NCI-H1417 (cell line): ENCODE measurements at regions not wholly inside any gene's neighbourhood (a gene's known extent, or its start where the extent isn't known, plus 50 kb on each side); places are given as distances from the start of the nearest gene placed in this dataset.
A peak's percentile ranks its signal among the peaks of the same experiment; 100 is the strongest.

Source experiments
- DNase-seq, 3 experiments: peaks; one replicate each; lab custom pipeline; 2025; lab: John Stamatoyannopoulos, UW

- peak; percentile 49 to 80 (median 61) for DNase-seq
Observed at GRCh38 chrX:16445166-16445752, 204.7 kb upstream of the S100G start.

DNA sequence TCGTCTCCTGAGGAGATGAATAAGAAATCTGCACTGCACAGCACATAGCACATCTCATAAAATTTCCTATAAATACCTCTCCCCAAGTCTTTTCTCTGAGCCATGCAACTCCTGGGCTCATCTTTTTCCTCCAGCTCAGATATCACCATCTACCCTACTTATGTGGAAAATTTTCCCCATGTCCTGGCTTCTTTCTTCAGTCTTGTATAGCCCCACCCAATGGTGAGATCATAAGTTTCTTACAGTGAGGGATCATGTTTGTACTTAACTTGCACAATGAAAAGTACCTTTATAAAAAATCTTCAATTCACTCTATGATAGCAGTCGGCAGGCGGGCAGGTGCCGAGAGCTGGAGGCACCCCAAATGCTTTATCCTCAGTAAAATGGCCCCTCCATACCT lies 198.6 kb upstream of the S100G start:
- no peak for DNase-seq

GRCh38 chrX:16454926-16455325 lies 195.0 kb upstream of the S100G start:
- no peak for DNase-seq

DNA sequence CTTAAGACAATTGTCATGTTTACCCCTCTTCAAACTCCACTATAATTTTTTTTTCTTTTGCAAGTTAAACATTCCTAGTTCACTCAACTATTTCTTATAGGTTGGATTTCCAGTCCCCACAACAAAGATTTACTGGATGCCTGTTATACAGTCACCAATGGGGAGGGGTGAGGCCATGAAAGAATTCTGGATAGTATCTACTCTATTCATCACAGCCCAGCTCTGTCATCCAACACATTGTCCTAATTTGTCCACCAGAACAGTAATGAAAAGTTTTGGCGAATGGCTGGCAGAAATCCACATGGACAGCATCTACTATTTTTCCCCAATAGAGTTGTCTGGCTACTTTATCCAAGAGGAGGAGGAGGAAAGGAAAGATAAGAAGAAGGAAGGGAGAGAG lies 192.7 kb upstream of the S100G start:
- no peak for DNase-seq

DNA sequence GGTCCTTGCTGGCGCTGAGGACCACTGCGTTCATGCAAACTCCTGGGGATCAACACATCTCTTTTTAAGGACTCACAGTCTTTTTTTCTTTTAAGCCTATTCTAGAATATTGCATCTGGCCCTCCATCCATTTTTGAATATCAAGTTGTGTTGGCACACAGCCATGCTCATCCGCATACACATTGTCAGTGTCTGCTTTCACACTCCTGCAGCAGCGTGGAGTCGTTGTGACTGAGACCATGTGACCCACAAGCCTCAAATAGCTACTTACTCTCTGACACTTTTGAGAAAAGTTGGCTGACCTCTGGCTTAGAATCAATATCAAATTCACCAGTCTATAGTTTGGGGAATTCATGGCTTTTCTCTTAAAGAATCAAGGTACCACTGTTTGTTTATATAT lies 191.8 kb upstream of the S100G start:
- no peak for DNase-seq

DNA sequence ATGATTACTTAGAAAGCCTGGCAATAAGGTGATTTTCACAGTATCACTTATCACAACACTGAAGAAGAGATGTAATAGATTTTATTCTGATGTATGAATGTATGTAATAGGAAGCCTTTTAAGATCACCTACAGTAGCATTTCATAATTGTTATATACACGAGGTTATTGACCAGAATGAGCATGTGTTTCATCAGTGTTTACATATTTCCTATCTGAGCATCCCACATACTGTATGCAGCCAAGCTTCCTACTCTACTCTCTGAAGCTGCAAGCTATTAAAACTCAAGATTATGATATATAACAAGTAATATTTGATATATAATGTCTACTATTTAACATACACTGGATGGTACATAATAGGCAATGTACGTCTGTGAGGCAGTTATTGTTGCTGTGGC lies 190.9 kb upstream of the S100G start:
- DNase-seq = no peak

DNA sequence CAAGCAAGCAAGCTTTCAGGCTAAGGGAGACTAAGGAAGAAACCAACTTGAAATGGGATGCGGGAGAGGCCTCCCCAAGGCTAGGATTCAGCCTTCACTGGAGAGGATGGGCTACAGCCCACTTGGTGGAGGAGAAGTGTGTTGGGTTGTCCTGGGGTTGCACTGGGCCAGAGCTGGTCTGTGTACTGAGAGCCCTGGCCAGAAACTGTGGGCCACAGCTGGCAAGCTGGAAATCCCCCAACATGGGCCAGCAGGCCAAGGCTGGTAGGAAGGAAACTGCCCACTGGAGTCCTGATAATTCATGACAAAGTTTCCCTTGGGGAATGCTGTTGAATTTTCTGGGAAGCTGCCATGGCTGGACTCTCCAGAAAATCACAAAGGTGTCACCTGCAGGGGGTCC lies 188.0 kb upstream of the S100G start:
- DNase-seq = no peak

DNA sequence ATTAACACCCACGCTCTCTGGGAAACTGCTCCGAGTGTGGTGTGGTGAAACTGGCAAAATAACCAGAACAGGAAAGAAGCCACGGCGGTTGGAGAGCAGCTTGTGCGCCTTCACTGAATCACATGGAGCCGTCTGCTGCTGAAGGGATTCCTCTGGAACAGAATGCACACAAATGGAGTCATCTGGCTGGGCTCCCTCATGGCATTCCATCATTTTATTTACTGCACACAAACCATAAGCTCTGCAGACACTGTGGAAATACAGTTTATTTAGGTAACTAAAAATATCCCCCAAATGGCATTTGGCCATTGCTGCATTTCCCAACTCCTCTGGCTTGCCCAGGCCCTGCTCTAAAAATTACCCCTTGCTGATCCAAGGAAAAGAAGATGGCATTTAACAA lies 187.0 kb upstream of the S100G start:
- no peak for DNase-seq

GRCh38 chrX:16464369-16464768 lies 185.6 kb upstream of the S100G start:
- DNase-seq = no peak

DNA sequence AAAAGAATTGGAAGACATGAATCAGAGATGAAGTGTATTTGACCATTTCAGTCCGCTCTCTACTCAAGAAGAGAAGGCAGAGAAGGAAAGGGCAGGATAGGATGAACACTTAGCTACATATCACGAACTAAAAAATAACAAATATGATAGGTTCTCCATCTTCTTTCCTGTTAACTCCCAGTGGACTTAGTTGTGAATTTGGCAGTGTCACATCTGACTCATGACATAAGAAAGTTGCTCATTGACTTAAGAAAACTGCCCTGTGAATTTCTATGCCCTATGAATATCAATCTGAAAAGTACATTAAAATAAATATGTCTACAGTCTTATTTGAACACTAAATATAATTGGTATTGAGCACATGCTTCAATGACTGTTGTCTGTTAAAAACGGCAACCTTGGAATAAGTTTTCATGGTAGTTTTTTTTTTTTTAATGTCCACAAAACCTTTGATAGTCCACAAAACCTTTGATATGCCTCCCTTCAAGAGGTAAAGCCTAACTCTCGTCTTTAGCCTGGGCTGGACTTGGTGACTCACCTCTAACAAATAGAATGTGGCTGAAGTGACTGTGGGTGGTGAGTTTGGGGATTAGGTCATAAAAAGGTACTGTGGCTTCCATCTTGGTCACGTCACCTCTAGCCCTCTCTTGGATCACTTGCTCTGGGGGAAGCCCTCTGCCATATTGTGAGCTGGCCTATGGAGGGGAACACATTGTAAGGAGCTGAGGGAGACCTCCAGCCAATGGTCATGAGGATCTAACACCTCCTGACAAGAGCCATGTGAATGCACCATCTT lies 184.7 kb upstream of the S100G start:
- DNase-seq = no peak

- DNase-seq = no peak
Observed at GRCh38 chrX:16466640-16467432, 183.1 kb upstream of the S100G start.

GRCh38 chrX:16469870-16470269 lies 180.1 kb upstream of the S100G start:
- no peak for DNase-seq

GRCh38 chrX:16472345-16472744 lies 177.6 kb upstream of the S100G start:
- no peak for DNase-seq

DNA sequence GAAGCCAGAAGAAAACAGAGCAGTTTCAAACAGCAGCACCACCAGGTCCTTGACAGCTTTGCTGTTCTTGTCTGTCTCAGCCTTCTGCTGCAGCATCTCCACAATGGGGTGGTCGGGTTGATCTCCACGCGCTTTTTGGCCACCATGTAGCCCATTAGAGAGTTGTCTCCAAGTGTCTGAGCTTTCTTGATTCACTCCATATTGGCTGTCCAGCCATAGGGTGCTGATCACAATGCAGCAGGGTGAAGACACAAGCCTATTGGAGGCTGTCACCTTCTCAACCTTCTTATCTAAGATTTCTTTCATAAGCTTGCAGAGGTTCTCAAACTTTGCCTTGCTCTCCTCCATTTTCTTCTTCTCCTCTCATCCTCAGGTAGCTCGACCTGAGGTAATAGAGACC lies 175.4 kb upstream of the S100G start:
- no peak for DNase-seq

DNA sequence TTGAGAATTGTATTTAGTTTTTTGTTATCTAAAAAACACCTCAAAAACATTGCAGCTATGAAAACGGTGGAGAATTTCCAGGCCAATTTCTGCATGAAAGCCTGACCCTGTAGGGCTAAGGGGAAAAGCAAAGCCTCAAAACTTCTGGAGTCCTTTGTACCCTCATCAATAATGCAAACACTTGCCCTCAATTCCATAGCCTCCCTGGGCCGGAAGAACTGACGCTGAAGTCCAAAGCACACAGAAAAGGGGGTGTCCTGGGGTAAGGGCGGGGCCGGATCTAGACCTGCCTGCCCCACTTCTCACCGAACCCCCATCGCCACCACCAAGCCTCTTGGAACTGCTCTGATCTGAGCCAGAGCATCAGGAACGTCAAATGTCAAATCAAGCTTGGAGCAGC lies 173.9 kb upstream of the S100G start:
- DNase-seq = no peak

- no peak for DNase-seq
Observed at GRCh38 chrX:16476692-16477091, 173.3 kb upstream of the S100G start.

GRCh38 chrX:16479206-16479869 lies 170.6 kb upstream of the S100G start:
- no peak for DNase-seq

- no peak for DNase-seq
Observed at GRCh38 chrX:16480049-16480448, 169.9 kb upstream of the S100G start.

DNA sequence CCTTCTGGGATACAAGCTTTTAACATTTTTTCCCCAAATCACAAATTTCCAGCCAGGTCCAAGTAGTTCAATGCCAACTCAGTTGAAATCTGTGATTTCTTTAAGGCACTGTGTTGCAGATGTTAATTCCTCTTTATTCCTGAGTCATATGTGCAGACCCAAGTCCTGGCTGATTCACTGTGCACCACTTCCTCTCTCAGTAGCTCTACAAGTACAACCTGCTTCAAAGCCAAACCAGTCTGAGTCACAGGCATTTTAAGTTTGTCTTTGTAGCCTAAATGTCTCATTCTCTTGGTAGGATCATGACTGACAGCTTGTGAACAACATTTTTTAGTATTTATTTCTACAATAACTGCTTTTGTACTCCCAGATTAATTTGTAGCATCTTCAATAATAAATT lies 165.6 kb upstream of the S100G start:
- DNase-seq = no peak

DNA sequence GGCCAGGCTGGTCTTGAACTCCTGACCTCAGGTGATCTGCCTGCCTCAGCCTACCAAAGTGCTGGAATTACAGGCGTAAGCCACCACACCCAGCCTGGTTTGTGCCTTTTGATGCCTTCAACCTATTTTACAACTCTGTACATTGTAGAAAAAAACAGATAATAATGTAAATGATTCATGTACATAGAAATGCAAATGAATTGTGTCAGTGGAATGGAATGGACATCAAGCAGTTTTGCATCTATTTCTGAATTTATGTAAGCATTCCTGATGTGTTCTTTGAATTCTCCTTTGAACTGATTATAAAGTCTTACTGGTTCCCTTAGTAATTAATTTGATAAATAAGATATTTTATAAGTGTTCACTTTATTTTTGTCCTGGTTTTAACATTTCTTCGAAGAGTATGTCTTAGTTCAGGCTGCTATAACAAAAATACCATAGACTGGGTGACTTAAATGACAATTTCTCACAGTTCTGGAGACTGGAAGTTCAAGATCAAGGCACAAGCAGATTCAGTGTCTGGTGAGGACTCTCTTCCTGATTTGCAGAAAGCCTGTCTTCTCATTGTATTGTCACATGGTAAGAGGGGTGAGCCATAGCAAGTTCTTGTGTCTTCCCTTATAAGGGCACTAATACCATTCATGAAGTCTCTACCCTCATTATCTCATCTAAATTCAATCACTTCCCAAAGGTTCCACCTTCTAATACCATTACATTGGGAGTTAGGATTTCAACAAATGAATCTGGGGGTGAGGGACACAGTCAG lies 162.2 kb upstream of the S100G start:
- DNase-seq = no peak

DNA sequence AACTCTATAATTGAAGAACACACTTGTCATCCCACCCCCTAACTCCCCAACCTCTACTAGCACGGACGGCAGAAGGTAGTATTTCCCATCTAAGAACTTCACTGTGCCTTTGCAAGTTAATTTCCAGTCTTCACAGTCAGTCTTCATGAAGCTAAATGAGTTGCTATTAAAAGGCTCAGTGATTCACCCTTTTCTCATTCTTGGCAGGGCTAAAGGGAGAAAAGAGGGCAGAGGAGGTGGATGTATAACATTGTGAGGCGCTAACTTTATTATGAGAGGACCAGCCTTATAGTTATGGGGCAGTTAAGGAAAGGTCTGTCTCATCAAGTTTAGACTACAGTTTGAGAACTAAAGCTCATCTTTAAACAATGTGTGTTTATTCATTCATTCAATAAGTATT lies 161.0 kb upstream of the S100G start:
- no peak for DNase-seq

GRCh38 chrX:16491461-16491860 lies 158.5 kb upstream of the S100G start:
- peak in 1 of 3 experiments; percentile 16 for DNase-seq
